ENCODE measurements at regions not wholly inside any gene's neighbourhood (a gene's known extent, or its start where the extent isn't known, plus 50 kb on each side); places are given as distances from the start of the nearest gene placed in this dataset.

GRCh38 chr19:32189956-32190706, 155.3 kb upstream of the ZNF507 start:
- H3K79me1 ChIP-seq (ENCODE audit: low read depth, low read length): no peaks in the 10 kb centered on the region
- no peak overlapping the region for H3K56ac ChIP-seq (replicated peaks; ENCODE audit: insufficient read length, low read depth, low read length)
- H3K36me3 ChIP-seq (ENCODE audit: control insufficient read depth in 2 of 4, insufficient read depth in 4 of 4, low read length in 3 of 4): no peaks in the 10 kb centered on the region
- POLR2A ChIA-PET (ENCODE audit: partially characterized antibody): no interaction called here
- H2AFZ ChIP-seq (ENCODE audit: low read length): no peak overlapping the region
- H3K23ac ChIP-seq (ENCODE audit: insufficient read length): no peak overlapping the region
- H3K27ac ChIP-seq (ENCODE audit: low read depth, low read length): no peak overlapping the region
- H3K9ac ChIP-seq (replicated peaks in 1 of 4; ENCODE audit: extremely low read depth in 1 of 4, low read depth in 3 of 4, low read length in 3 of 4): no peak overlapping the region
- no peak overlapping the region for H2BK120ac ChIP-seq (replicated peaks; ENCODE audit: low read depth, low read length)
- H3K79me2 ChIP-seq (ENCODE audit: control insufficient read depth in 1 of 2, insufficient read depth in 2 of 2, low read length in 2 of 2): no peaks in the 10 kb centered on the region
- no peaks in the 10 kb centered on the region for H3K4me1 ChIP-seq (replicated peaks in 1 of 4; ENCODE audit: control insufficient read depth in 3 of 4, insufficient read depth in 4 of 4, low read length in 3 of 4)
- H2BK12ac ChIP-seq (ENCODE audit: low read depth, low read length): no peak overlapping the region
- no peak overlapping the region for H4K8ac ChIP-seq (ENCODE audit: extremely low read depth, insufficient read depth, low read length)
- no peak overlapping the region for H3K4me3 ChIP-seq (ENCODE audit: extremely low read depth in 1 of 4, insufficient read depth in 2 of 4, low read depth in 3 of 4, low read length in 4 of 4)
- no peaks in the 10 kb centered on the region for H3K27me3 ChIP-seq (replicated peaks in 1 of 4; ENCODE audit: control insufficient read depth in 3 of 4, extremely low read depth in 1 of 4, insufficient read depth in 3 of 4, low read length in 3 of 4)
- CTCF ChIA-PET (ENCODE audit: partially characterized antibody): interaction anchor here (0.6 to 1.5 kb wide), 4 partner anchors 15 to 941 kb away, joined by 3 to 4 read pairs (median 4); no protein-coding TSS in a partner anchor
- H3K23me2 ChIP-seq (ENCODE audit: low read depth, low read length): no peaks in the 10 kb centered on the region
- peak in 1 of 2 experiments; percentile 19 for DNase-seq (ENCODE audit: low read depth in 1 of 2, low spot score in 2 of 2)
- no peaks in the 10 kb centered on the region for H3K9me3 ChIP-seq (ENCODE audit: insufficient read depth in 2 of 2, low read depth in 1 of 2, low read length in 1 of 2)
- no peak for FAIRE-seq
- no peak overlapping the region for H3K18ac ChIP-seq (ENCODE audit: extremely low read depth, low read length)
- H2BK20ac ChIP-seq (ENCODE audit: low read length): no peak overlapping the region
- no peak overlapping the region for H4K91ac ChIP-seq (replicated peaks; ENCODE audit: insufficient read length, low read length)
- H3K14ac ChIP-seq (ENCODE audit: insufficient read length): no peak overlapping the region
- no peak overlapping the region for H2BK5ac ChIP-seq (ENCODE audit: low read depth, low read length)
- no peak overlapping the region for H2AK5ac ChIP-seq (ENCODE audit: low read depth, low read length)
- H2BK15ac ChIP-seq (ENCODE audit: low read length): no peak overlapping the region
- no peaks in the 10 kb centered on the region for H4K20me1 ChIP-seq (replicated peaks in 1 of 2; ENCODE audit: control insufficient read depth in 1 of 2, insufficient read depth in 2 of 2, low read length in 2 of 2)
- WGBS, 2 experiments (ENCODE audit: extremely low coverage in 1 of 2, insufficient coverage in 1 of 2, insufficient read length in 1 of 2, insufficient replicate concordance in 2 of 2, low coverage in 1 of 2, low lambda C conversion rate in 2 of 2, missing lambda C conversion rate in 1 of 2): 79% methylated on average over 6 of the region's 6 CpGs; no CpG with 5 or more reads in 1 of the 2 experiments
- no peak overlapping the region for H3K4me2 ChIP-seq (ENCODE audit: insufficient read depth in 1 of 2, low read depth in 2 of 2, low read length in 2 of 2)
- no peak overlapping the region for H3K4ac ChIP-seq (replicated peaks; ENCODE audit: insufficient read length, low read depth, low read length)
- H4K5ac ChIP-seq (ENCODE audit: insufficient read length, low read depth, low read length): no peak overlapping the region
- no peak for TF ChIP-seq SIX5 (IDR thresholded peaks at IDR 0.05; ENCODE audit: low read depth, low read length)
- TF ChIP-seq ATF2 (IDR thresholded peaks at IDR 0.05; ENCODE audit: low read length): no peak
- TF ChIP-seq CBX5 (IDR thresholded peaks at IDR 0.05; ENCODE audit: low read depth, low read length): no peak
- TF ChIP-seq SP4 (IDR thresholded peaks at IDR 0.05; ENCODE audit: low read length): no peak
- TF ChIP-seq FOSL1 (IDR thresholded peaks at IDR 0.05; ENCODE audit: insufficient read depth, low read depth, low read length): no peak
- no peak for TF ChIP-seq MAX (IDR thresholded peaks at IDR 0.05)
